ENCODE measurements at regions not wholly inside any gene's neighbourhood (a gene's known extent, or its start where the extent isn't known, plus 50 kb on each side); places are given as distances from the start of the nearest gene placed in this dataset.

DNA sequence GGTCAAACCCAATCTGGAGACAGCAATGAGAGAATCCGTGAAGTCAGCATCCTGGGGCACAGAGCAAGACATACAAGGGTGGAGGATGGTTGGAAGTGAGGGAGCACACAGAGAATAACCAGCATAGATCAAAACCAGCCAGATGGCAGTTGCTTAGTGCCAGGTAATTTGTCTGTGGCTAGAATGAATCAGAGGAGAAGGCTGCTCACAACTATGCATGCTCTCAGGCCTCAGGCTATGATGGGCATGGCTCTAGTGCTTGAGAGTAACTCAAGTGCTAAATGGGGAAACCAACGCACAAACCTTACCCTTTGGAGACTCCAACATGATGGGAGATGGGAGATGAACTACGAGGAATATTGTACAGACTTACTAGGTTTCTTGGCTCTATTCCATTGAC is 160.8 kb downstream of the DMRT2 start:
- H3K9ac ChIP-seq, result no peak overlapping the region
- TF ChIP-seq, protein P1, sequence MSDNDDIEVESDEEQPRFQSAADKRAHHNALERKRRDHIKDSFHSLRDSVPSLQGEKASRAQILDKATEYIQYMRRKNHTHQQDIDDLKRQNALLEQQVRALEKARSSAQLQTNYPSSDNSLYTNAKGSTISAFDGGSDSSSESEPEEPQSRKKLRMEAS (IDR thresholded peaks at IDR 0.05; ENCODE audit: low read depth), result no peak
- TF ChIP-seq ELF1 (IDR thresholded peaks at IDR 0.05), result no peak
- TF ChIP-seq CHD2 (IDR thresholded peaks at IDR 0.05; ENCODE audit: low read length, partially characterized antibody), result no peak
- no peak for TF ChIP-seq FOXM1 (IDR thresholded peaks at IDR 0.05; ENCODE audit: low read depth)
- TF ChIP-seq GATA2 (CRISPR knock-in tag; IDR thresholded peaks at IDR 0.05), result no peak
- TF ChIP-seq, protein P2, sequence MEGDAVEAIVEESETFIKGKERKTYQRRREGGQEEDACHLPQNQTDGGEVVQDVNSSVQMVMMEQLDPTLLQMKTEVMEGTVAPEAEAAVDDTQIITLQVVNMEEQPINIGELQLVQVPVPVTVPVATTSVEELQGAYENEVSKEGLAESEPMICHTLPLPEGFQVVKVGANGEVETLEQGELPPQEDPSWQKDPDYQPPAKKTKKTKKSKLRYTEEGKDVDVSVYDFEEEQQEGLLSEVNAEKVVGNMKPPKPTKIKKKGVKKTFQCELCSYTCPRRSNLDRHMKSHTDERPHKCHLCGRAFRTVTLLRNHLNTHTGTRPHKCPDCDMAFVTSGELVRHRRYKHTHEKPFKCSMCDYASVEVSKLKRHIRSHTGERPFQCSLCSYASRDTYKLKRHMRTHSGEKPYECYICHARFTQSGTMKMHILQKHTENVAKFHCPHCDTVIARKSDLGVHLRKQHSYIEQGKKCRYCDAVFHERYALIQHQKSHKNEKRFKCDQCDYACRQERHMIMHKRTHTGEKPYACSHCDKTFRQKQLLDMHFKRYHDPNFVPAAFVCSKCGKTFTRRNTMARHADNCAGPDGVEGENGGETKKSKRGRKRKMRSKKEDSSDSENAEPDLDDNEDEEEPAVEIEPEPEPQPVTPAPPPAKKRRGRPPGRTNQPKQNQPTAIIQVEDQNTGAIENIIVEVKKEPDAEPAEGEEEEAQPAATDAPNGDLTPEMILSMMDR (IDR thresholded peaks at IDR 0.05), result no peak
- no peak for TF ChIP-seq NFIC (IDR thresholded peaks at IDR 0.05; ENCODE audit: borderline replicate concordance)
- no peak for TF ChIP-seq TAF1 (IDR thresholded peaks at IDR 0.05; ENCODE audit: borderline replicate concordance, low read depth, low read length)
- no peak for TF ChIP-seq POLR2AphosphoS5 (IDR thresholded peaks at IDR 0.05; ENCODE audit: low read depth, low read length)
- TF ChIP-seq YY1 (IDR thresholded peaks at IDR 0.05; ENCODE audit: low read depth), result no peak
- H3K4me1 ChIP-seq (ENCODE audit: control insufficient read depth in 1 of 2, insufficient read depth in 2 of 2, low read depth in 1 of 2, low read length in 1 of 2), result no peaks in the 10 kb centered on the region
- H3K4me3 ChIP-seq (ENCODE audit: low read depth in 2 of 2, low read length in 1 of 2), result no peak overlapping the region
- no peaks in the 10 kb centered on the region for H3K9me3 ChIP-seq
- no peaks in the 10 kb centered on the region for H3F3A ChIP-seq (replicated peaks; ENCODE audit: insufficient read depth)
- no peaks in the 10 kb centered on the region for H4K20me1 ChIP-seq (ENCODE audit: insufficient read depth)
- H2AFZ ChIP-seq (ENCODE audit: low read depth), result no peak overlapping the region
- no peak for DNase-seq
- H3K9me2 ChIP-seq, result no peaks in the 10 kb centered on the region
- ChIA-PET CTCF (no interaction called here), POLR2A (no interaction called here)
- no peak overlapping the region for H3K27ac ChIP-seq (ENCODE audit: low read depth in 2 of 2, low read length in 1 of 2)
- H3K4me2 ChIP-seq, result no peak overlapping the region
- no peaks in the 10 kb centered on the region for H3K27me3 ChIP-seq (ENCODE audit: insufficient read depth)
- 2% methylated on average over 3 of the region's 3 CpGs for WGBS (ENCODE audit: low lambda C conversion rate)
- H3K79me2 ChIP-seq (ENCODE audit: insufficient read depth), result no peaks in the 10 kb centered on the region
- H3K36me3 ChIP-seq (replicated peaks in 1 of 2; ENCODE audit: control insufficient read depth in 1 of 2, insufficient read depth in 2 of 2, low read length in 1 of 2), result no peaks in the 10 kb centered on the region

DNA sequence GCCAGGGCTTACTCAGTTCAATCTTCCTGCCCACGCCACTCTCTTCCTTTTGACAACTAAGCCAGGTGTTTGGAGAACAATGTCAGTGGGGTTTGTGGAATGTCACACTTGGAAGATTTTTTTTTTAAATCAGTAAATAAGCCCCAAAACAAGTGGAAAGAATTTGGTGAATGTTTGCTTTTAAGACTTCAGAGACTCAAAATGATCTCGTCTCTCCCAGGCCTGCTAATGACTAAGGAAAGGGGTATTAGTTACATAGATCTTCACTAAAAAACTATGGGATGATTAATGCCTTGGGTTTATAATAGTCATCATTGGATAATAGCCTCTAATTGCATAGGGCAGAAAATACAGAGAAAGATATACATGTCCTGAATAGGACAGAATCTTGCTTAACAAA is 166.4 kb downstream of the DMRT2 start:
- no peak overlapping the region for H2AFZ ChIP-seq (ENCODE audit: low read depth)
- no peaks in the 10 kb centered on the region for H3F3A ChIP-seq (replicated peaks; ENCODE audit: insufficient read depth)
- no peak for DNase-seq
- H3K9me3 ChIP-seq, result no peaks in the 10 kb centered on the region
- POLR2A ChIA-PET, result no interaction called here
- no peak overlapping the region for H3K9ac ChIP-seq
- CTCF ChIA-PET, result no interaction called here
- H4K20me1 ChIP-seq (ENCODE audit: insufficient read depth), result no peaks in the 10 kb centered on the region
- H3K79me2 ChIP-seq (ENCODE audit: insufficient read depth), result no peaks in the 10 kb centered on the region
- H3K27me3 ChIP-seq (ENCODE audit: insufficient read depth), result no peaks in the 10 kb centered on the region
- no peaks in the 10 kb centered on the region for H3K36me3 ChIP-seq (replicated peaks in 1 of 2; ENCODE audit: control insufficient read depth in 1 of 2, insufficient read depth in 2 of 2, low read length in 1 of 2)
- no peaks in the 10 kb centered on the region for H3K4me1 ChIP-seq (ENCODE audit: control insufficient read depth in 1 of 2, insufficient read depth in 2 of 2, low read depth in 1 of 2, low read length in 1 of 2)
- H3K27ac ChIP-seq (ENCODE audit: low read depth in 2 of 2, low read length in 1 of 2), result no peak overlapping the region
- 7% methylated on average over 2 of the region's 2 CpGs for WGBS (ENCODE audit: low lambda C conversion rate)
- no peaks in the 10 kb centered on the region for H3K9me2 ChIP-seq
- H3K4me2 ChIP-seq, result no peak overlapping the region
- TF ChIP-seq, protein P3, sequence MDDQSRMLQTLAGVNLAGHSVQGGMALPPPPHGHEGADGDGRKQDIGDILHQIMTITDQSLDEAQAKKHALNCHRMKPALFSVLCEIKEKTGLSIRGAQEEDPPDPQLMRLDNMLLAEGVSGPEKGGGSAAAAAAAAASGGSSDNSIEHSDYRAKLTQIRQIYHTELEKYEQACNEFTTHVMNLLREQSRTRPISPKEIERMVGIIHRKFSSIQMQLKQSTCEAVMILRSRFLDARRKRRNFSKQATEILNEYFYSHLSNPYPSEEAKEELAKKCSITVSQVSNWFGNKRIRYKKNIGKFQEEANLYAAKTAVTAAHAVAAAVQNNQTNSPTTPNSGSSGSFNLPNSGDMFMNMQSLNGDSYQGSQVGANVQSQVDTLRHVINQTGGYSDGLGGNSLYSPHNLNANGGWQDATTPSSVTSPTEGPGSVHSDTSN (IDR thresholded peaks at IDR 0.05), result no peak
- TF ChIP-seq RFX5 (IDR thresholded peaks at IDR 0.05; ENCODE audit: low read length), result no peak
- TF ChIP-seq, protein P4, sequence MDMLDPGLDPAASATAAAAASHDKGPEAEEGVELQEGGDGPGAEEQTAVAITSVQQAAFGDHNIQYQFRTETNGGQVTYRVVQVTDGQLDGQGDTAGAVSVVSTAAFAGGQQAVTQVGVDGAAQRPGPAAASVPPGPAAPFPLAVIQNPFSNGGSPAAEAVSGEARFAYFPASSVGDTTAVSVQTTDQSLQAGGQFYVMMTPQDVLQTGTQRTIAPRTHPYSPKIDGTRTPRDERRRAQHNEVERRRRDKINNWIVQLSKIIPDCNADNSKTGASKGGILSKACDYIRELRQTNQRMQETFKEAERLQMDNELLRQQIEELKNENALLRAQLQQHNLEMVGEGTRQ (IDR thresholded peaks at IDR 0.05; ENCODE audit: borderline replicate concordance, low read depth, low read length), result no peak
- no peak for TF ChIP-seq MEF2A (IDR thresholded peaks at IDR 0.05; ENCODE audit: borderline replicate concordance, low read depth)
- TF ChIP-seq FOSL2 (IDR thresholded peaks at IDR 0.05; ENCODE audit: borderline replicate concordance, low read depth), result no peak
- no peak for TF ChIP-seq SIN3A (IDR thresholded peaks at IDR 0.05; ENCODE audit: borderline replicate concordance, low read depth, low read length)
- TF ChIP-seq, protein P5, sequence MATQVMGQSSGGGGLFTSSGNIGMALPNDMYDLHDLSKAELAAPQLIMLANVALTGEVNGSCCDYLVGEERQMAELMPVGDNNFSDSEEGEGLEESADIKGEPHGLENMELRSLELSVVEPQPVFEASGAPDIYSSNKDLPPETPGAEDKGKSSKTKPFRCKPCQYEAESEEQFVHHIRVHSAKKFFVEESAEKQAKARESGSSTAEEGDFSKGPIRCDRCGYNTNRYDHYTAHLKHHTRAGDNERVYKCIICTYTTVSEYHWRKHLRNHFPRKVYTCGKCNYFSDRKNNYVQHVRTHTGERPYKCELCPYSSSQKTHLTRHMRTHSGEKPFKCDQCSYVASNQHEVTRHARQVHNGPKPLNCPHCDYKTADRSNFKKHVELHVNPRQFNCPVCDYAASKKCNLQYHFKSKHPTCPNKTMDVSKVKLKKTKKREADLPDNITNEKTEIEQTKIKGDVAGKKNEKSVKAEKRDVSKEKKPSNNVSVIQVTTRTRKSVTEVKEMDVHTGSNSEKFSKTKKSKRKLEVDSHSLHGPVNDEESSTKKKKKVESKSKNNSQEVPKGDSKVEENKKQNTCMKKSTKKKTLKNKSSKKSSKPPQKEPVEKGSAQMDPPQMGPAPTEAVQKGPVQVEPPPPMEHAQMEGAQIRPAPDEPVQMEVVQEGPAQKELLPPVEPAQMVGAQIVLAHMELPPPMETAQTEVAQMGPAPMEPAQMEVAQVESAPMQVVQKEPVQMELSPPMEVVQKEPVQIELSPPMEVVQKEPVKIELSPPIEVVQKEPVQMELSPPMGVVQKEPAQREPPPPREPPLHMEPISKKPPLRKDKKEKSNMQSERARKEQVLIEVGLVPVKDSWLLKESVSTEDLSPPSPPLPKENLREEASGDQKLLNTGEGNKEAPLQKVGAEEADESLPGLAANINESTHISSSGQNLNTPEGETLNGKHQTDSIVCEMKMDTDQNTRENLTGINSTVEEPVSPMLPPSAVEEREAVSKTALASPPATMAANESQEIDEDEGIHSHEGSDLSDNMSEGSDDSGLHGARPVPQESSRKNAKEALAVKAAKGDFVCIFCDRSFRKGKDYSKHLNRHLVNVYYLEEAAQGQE (IDR thresholded peaks at IDR 0.05; ENCODE audit: low read depth, low read length), result no peak
- no peak for TF ChIP-seq FOXJ3 (CRISPR knock-in tag; IDR thresholded peaks at IDR 0.05)
- no peak for TF ChIP-seq TCF12 (IDR thresholded peaks at IDR 0.05)
- no peak for TF ChIP-seq NRF1 (IDR thresholded peaks at IDR 0.05; ENCODE audit: low read depth, low read length)
- TF ChIP-seq GABPA (IDR thresholded peaks at IDR 0.05; ENCODE audit: low read depth), result no peak
- TF ChIP-seq CHD2 (IDR thresholded peaks at IDR 0.05; ENCODE audit: low read length, partially characterized antibody), result no peak
- no peak for TF ChIP-seq TAF1 (IDR thresholded peaks at IDR 0.05; ENCODE audit: borderline replicate concordance, low read depth, low read length)
- no peak overlapping the region for H3K4me3 ChIP-seq (ENCODE audit: low read depth in 2 of 2, low read length in 1 of 2)
